SU-DHL-6 (cell line): ENCODE measurements at regions not wholly inside any gene's neighbourhood (a gene's known extent, or its start where the extent isn't known, plus 50 kb on each side); places are given as distances from the start of the nearest gene placed in this dataset.

Source experiments
- H2AFZ ChIP-seq: fragments of 200-600 bp; sonication (generic); 2 replicates; pipeline ENCODE4 v1.6.1; 2014; ENCODE audit warnings: low read depth, mild to moderate bottlenecking, moderate library complexity, mixed read lengths, antibody characterized with exemption, low read length; ENCODE audit not compliant: severe bottlenecking
- H3F3A ChIP-seq: fragments of 200-600 bp; shearing (Covaris generic); 2 replicates; pipeline ENCODE4 v1.6.0; 2016; ENCODE audit warnings: antibody characterized with exemption, mild to moderate bottlenecking; ENCODE audit not compliant: insufficient read depth
- H3K27ac ChIP-seq: fragments of 200-600 bp; sonication (generic); 2 replicates; pipeline ENCODE4 v1.5.1; 2016; ENCODE audit warnings: low read depth, mild to moderate bottlenecking, low read length, moderate library complexity, mixed read lengths
- H3K27me3 ChIP-seq: fragments of 200-600 bp; sonication (generic), shearing (Covaris generic); 2 replicates; pipeline ENCODE4 v1.6.0; 2014; ENCODE audit warnings: mild to moderate bottlenecking, low read length
- H3K36me3 ChIP-seq: fragments of 200-600 bp; sonication (generic); 2 replicates; pipeline ENCODE4 v1.6.1; 2014; ENCODE audit warnings: mild to moderate bottlenecking, low read length, mixed read lengths
- H3K4me2 ChIP-seq: fragments of 300-600, 200-600 bp; shearing (Covaris generic), sonication (generic); 2 replicates; pipeline ENCODE4 v1.6.0; 2014; ENCODE audit warnings: low read length, low read depth, mild to moderate bottlenecking; ENCODE audit not compliant: poor library complexity, severe bottlenecking
- H3K4me3 ChIP-seq: fragments of 200-600 bp; sonication (generic); 2 replicates; pipeline ENCODE4 v1.5.1; 2014; ENCODE audit warnings: antibody characterized with exemption, low read length, mild to moderate bottlenecking, mixed read lengths; ENCODE audit not compliant: insufficient read depth, poor library complexity, severe bottlenecking
- H3K79me2 ChIP-seq: fragments of 200-600 bp; sonication (generic); 2 replicates; pipeline ENCODE4 v1.6.1; 2014; ENCODE audit warnings: mild to moderate bottlenecking, low read length, moderate library complexity; ENCODE audit not compliant: insufficient read depth
- H3K9ac ChIP-seq: fragments of 200-600 bp; sonication (generic); 2 replicates; pipeline ENCODE4 v1.7.0; 2014; ENCODE audit warnings: mild to moderate bottlenecking, low read length
- H3K9me2 ChIP-seq: fragments of 200-600 bp; sonication (generic); replicated peaks from 2 replicates; pipeline ENCODE4 v1.6.1; 2014; ENCODE audit warnings: low read length; ENCODE audit not compliant: insufficient read depth
- H3K9me3 ChIP-seq: fragments of 200-600 bp; sonication (generic); 2 replicates; pipeline ENCODE4 v1.6.1; 2014; ENCODE audit warnings: low read length, mixed read lengths; ENCODE audit not compliant: insufficient read depth
- H4K20me1 ChIP-seq: fragments of 200-600 bp; sonication (generic); 2 replicates; pipeline ENCODE4 v1.6.1; 2014; ENCODE audit warnings: low read depth, mild to moderate bottlenecking, antibody characterized with exemption, low read length, moderate library complexity, mixed read lengths
- EZH2phosphoT487 ChIP-seq: fragments of 200-600 bp; sonication (generic), shearing (Covaris generic); conservative IDR thresholded peaks from 2 replicates; pipeline ENCODE4 v1.6.1; 2018; ENCODE audit warnings: mild to moderate bottlenecking, antibody characterized with exemption, low read length, moderate library complexity, mixed read lengths
- TF ChIP-seq, protein P1 (sequence below): fragments of 200-600 bp; sonication (generic); IDR thresholded peaks from one replicate; pipeline ENCODE4 v1.5.1; 2017; ENCODE audit warnings: antibody characterized with exemption, mild to moderate bottlenecking, low read length, moderate library complexity; ENCODE audit not compliant: insufficient read depth, poor library complexity, severe bottlenecking

DNA sequence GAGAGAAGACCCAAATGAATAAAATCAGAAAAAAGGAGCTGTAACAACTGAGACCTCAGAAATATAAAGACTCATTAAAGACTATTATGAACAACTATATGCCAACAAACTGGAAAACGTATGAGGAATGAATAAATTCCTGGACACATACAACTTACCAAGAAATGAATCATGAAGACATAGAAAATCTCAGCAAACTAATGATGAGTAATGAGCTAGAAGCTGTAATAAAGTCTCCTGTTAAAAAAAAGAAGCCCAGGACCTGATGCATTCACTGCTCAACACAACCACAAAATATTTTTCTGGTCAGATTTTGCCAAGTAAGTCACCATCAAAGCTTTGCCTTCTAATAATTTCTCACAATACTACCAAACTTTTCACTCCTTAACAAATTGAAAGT, 666.7 kb downstream of the LRRC70 start:
- no peak overlapping the region for H3K9ac ChIP-seq
- no peak overlapping the region for H2AFZ ChIP-seq
- no peaks in the 10 kb centered on the region for H3K79me2 ChIP-seq
- no peaks in the 10 kb centered on the region for H3K9me3 ChIP-seq
- no peak overlapping the region for H3K27ac ChIP-seq
- H4K20me1 ChIP-seq: no peaks in the 10 kb centered on the region
- TF ChIP-seq EZH2phosphoT487: no peak
- TF ChIP-seq, protein P1, sequence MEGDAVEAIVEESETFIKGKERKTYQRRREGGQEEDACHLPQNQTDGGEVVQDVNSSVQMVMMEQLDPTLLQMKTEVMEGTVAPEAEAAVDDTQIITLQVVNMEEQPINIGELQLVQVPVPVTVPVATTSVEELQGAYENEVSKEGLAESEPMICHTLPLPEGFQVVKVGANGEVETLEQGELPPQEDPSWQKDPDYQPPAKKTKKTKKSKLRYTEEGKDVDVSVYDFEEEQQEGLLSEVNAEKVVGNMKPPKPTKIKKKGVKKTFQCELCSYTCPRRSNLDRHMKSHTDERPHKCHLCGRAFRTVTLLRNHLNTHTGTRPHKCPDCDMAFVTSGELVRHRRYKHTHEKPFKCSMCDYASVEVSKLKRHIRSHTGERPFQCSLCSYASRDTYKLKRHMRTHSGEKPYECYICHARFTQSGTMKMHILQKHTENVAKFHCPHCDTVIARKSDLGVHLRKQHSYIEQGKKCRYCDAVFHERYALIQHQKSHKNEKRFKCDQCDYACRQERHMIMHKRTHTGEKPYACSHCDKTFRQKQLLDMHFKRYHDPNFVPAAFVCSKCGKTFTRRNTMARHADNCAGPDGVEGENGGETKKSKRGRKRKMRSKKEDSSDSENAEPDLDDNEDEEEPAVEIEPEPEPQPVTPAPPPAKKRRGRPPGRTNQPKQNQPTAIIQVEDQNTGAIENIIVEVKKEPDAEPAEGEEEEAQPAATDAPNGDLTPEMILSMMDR: no peak
- no peak overlapping the region for H3K4me2 ChIP-seq
- no peaks in the 10 kb centered on the region for H3F3A ChIP-seq
- H3K36me3 ChIP-seq: no peaks in the 10 kb centered on the region
- H3K9me2 ChIP-seq: no peaks in the 10 kb centered on the region
- no peaks in the 10 kb centered on the region for H3K27me3 ChIP-seq
- H3K4me3 ChIP-seq: no peak overlapping the region

DNA sequence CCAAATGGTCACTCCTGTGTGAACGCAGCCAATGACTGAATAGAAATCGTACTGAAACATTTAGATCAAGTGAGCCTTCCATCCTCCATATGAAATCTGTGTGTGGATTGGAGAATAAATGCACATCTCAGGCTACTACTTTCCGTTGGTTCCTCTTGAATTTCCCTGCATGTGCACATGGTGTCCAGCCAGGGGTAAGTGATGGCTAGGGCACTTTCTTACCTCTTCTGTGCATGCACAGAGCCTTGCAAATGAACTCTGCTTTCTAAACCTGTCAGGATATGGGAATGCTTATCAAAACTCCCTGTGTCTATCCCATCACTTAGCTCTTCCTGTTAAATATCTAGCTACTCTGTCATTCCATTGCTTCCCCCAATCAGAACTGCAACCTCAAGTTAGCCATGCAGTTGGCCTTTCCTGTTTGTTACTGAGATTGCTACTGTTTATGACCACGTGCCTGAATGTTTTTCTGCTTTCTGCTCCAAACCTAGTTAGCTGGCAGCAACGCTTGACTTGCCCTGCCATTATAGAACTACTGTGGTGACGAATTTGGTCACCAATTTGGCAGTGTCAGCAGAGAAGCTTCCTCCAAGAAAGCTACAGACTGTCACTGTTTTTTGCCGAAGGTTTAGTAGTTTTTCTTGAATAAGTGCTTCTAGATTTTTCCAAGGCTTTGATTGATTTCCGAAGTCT, 661.6 kb downstream of the LRRC70 start:
- Histone ChIP-seq H3K27ac (no peak overlapping the region), H3K4me2 (no peak overlapping the region), H3K36me3 (no peaks in the 10 kb centered on the region), H3K9me3 (no peaks in the 10 kb centered on the region), H3K9ac (no peak overlapping the region), H3K79me2 (no peaks in the 10 kb centered on the region), H3K4me3 (no peak overlapping the region), H3K27me3 (no peaks in the 10 kb centered on the region), H4K20me1 (no peaks in the 10 kb centered on the region), H3K9me2 (no peaks in the 10 kb centered on the region), H3F3A (no peaks in the 10 kb centered on the region), H2AFZ (no peak overlapping the region)
- no peak for TF ChIP-seq EZH2phosphoT487
- TF ChIP-seq, protein P1: no peak

- Histone ChIP-seq H3K27ac (no peak overlapping the region), H2AFZ (no peak overlapping the region)
- no peak for TF ChIP-seq EZH2phosphoT487
- TF ChIP-seq, protein P1: no peak
These were observed 655.3 kb downstream of the LRRC70 start for GRCh38 chr5:63233911-63234310.

More at GRCh38 chr5:63233911-63234310, 655.3 kb downstream of the LRRC70 start:
- H3K9me3 ChIP-seq: no peaks in the 10 kb centered on the region
- H3K9ac ChIP-seq: no peak overlapping the region
- no peak overlapping the region for H3K4me2 ChIP-seq
- H3K9me2 ChIP-seq: no peaks in the 10 kb centered on the region
- H4K20me1 ChIP-seq: no peaks in the 10 kb centered on the region
- H3K36me3 ChIP-seq: no peaks in the 10 kb centered on the region
- no peaks in the 10 kb centered on the region for H3K79me2 ChIP-seq
- no peaks in the 10 kb centered on the region for H3F3A ChIP-seq
- H3K4me3 ChIP-seq: no peak overlapping the region
- no peaks in the 10 kb centered on the region for H3K27me3 ChIP-seq
